ENCODE measurements at regions not wholly inside any gene's neighbourhood (a gene's known extent, or its start where the extent isn't known, plus 50 kb on each side); places are given as distances from the start of the nearest gene placed in this dataset.

DNA sequence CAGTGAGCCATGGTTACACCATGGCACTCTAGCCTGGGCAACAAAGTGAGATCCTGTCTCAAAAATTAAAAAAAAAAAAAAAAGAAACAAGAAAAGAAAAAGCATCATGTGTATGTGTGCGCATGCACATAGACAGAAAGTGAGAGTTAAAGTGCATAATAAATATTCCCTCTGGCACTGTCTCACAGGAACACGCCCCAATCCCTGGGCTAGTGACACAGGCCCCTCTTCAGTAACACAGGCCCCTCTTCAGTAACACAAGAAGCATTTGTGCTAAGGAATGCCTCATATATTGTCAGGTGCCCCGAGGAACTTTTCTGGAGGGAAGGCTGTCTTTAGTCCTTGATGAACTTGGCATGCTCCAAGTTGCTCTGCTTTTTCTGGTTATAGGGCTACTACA is 57.5 kb downstream of the RPL27A start:
- DNase-seq = no peak

GRCh38 chr11:8744423-8744822 is 61.8 kb downstream of the RPL27A start:
- peak in 1 of 5 experiments; percentile 15 for DNase-seq

DNA sequence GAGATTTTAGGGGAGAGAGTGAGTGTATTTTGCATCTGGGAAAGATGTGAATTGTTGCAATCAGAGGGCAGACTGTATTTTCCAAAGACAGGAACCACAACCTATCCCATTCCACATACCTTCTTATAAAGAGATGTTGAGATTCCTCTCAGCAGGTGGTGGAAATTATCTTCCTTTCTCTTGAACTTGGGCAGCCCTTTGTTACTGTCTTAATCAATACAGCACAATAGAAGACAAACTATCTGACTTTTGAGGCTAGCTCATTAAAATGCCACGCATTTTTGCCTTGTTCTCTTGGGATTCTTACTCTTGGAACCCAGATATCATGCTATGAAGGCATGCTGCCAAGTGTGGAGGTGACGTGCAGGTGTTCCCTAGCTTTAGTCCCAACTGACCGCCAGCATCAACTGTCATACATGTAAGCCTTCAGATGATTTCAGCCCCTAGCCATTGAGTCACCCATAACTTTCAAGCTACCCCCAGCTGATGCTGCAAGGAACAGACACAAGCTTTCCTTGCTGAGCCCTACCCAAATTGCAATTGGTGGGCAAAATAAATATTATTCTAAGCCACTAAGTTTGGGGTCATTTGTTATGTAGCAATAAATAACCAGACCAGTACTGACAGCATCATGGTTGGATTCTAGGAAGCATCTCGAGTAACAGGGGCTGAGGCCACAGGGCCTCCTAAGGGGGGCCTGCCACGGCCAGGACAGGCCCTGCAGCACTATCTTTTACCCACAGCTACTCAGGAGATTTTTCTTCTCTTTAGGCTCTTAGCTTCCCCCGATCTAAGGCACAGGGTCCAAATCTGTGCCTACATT is 63.0 kb downstream of the RPL27A start:
- DNase-seq = no peak

- DNase-seq = no peak
These were observed 63.9 kb downstream of the RPL27A start for GRCh38 chr11:8746331-8746974.

DNA sequence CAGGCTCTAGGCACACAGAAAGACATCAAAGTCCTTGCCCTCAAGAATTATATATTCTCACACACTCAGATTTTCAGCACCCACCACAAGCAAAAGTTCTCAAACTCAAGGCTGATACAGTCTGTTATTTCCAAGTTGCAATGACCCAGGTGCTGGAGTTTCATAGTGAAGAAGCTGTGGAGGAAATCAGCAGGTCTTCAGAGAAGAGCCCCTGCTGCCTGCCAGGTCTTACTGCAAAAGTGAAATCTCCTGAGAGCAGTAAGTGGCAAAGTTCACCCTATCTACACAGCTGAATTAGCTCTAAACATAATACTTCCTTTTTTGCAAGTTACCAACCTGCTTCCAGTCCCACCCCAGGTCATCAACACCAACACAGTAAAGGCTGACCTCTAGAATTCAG is 64.6 kb downstream of the RPL27A start:
- no peak for DNase-seq

DNA sequence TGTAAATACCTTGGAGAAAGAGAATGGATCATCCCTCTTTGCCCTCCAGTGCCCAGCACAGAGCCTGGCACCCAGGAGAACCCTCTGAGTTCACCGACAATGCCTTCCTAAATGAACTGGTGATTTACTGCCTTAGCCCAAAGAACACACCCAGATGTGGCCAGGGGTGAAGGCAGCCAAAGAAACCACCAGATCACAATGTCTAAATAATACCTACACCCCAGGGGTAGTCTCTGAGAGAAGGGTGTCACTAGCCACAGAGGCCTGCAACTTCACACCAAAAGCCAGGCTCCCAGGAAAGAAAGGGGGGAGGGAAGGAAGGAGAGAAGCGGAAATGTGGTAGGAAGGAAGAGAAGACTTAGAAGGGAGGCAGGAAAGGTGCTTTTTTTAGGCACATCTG is 65.7 kb downstream of the RPL27A start:
- DNase-seq = no peak

- no peak for DNase-seq
These were observed 66.6 kb downstream of the RPL27A start for GRCh38 chr11:8749202-8749601.

DNA sequence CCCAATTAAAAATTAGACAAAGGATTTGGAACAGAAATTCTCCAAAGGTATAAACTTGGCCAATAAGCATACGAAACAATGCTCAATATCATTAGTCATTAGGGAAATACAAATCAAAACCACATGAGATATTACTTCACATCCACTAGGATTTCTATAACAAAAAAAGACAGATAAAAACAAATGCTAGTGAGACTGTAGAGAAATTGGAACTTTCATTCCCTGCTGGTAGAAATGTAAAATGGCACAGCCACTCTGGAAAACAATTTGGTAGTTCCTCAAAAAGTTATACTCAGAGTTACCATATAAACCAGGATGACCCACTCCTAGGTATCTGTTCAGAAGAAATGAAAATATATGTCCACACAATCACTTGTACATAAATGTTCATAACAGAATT is 71.6 kb downstream of the RPL27A start:
- DNase-seq = no peak

- DNase-seq = no peak
These were observed 73.6 kb downstream of the RPL27A start for GRCh38 chr11:8756201-8756600.

DNA sequence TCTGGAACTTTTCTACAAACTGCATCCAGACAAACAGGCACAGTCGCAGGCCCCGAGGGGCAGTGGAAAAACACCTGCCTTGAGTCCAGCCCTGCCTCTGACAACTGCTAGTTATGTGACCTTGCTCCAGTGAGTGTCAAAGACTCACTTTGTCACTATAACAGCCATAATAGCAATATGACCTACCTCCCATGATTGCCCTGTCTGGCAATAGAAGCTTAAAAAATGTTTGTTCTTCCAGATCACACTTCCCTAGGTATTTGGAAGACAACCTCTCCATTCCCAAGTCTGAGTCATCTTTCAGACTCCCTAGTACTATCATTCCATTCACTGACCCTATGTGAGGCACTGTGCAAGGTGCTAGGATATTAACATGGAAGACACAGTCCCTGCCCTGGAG is 74.5 kb downstream of the RPL27A start:
- no peak for DNase-seq

GRCh38 chr11:8757533-8757932 is 74.9 kb downstream of the RPL27A start:
- DNase-seq = no peak

DNA sequence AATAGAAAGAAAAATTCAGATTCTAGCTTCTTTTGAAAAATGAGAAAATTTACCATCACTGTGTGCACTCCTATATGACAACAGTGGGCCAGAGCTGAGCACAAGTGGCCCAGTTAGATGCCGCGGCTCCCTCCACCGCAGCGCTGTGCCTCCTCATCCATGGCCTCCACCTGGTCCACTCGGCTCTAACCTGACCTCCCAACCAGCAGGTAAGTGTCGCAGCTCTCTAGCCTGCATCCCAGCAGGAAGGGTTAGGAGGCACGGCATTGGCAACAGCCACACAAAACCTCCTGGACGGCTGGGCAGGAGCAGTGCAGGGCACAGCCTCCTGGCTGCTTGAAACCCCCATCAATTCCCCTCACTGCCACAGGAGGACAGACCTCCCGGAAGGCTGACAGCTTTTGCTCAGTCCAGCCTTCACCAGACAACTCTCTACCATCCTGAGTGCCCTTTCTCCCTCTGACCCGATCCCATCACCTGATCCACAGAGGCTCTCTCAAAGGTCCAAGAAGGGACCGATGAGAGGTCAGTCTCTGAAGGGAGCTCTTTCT is 76.1 kb downstream of the RPL27A start:
- no peak for DNase-seq

DNA sequence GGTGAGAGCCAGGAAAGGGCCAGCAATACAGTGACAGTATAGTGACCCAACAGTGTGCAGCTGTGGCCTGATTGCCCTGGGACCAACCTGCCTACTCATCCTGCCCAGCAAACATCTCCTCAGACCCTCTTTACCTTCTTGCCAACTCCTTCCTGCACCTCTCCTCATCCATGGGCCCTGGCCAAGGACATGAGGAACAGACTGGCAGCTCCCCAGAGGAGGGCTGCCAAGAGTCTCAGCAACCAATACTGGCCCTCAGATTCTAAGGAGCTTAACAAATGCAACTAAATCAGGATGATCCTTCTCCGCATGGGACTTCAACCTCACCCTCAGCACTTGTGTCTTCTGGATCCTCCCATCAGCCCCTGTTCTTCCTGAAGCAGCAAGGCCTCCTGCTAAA is 77.0 kb downstream of the RPL27A start:
- DNase-seq = no peak

- DNase-seq = no peak
These were observed 78.3 kb downstream of the RPL27A start for GRCh38 chr11:8760896-8761295.

DNA sequence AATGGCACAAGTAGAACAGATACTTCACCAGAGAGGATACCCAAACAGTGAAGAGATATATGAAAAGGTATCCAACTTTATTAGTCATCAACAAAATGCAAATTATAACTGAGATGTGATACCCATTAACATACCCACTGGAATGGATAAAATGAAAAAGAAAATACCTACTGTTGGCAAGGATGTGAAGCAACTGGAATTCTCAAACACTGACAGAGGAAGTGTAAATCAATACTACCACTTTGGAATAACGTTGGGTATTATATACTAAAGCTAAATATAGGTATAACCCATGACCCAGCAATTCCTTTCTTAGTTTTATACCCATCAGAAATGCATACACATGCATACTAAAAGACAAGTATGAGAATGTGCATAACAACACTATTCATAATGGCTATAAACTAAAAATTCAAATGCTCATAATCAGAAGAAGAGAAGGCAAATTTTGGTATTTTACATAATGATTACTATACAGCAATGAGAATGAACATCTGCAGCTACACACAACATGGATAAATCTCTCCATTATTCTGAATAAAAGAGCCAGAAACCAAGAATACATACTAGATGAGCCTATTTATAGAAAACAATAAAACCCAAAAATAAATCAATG is 80.6 kb downstream of the RPL27A start:
- DNase-seq = no peak

DNA sequence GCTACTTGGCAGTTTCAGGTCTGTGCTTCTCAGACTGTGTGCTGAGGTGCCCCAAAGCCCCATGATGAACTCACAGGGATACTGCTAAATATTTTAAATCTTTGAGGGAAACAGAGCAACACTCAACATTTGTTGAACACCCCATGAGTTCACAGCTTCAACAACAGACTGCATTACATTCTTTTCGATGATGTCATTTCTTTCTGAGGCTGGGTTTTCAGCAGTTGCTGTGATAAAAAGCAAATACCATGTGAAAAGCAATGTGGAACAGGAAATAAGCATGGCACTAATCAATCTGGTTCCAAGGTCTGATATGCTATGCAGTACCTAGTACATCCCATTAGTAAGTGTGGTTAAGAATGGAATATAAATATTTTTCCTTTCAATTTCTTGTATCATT is 82.7 kb downstream of the RPL27A start:
- no peak for DNase-seq

GRCh38 chr11:8766043-8766987 is 83.7 kb downstream of the RPL27A start:
- no peak for DNase-seq

GRCh38 chr11:8766988-8767374 is 84.4 kb downstream of the RPL27A start:
- DNase-seq = no peak

GRCh38 chr11:8767466-8768142 is 85.0 kb downstream of the RPL27A start:
- DNase-seq = peak in 1 of 5 experiments; percentile 22

DNA sequence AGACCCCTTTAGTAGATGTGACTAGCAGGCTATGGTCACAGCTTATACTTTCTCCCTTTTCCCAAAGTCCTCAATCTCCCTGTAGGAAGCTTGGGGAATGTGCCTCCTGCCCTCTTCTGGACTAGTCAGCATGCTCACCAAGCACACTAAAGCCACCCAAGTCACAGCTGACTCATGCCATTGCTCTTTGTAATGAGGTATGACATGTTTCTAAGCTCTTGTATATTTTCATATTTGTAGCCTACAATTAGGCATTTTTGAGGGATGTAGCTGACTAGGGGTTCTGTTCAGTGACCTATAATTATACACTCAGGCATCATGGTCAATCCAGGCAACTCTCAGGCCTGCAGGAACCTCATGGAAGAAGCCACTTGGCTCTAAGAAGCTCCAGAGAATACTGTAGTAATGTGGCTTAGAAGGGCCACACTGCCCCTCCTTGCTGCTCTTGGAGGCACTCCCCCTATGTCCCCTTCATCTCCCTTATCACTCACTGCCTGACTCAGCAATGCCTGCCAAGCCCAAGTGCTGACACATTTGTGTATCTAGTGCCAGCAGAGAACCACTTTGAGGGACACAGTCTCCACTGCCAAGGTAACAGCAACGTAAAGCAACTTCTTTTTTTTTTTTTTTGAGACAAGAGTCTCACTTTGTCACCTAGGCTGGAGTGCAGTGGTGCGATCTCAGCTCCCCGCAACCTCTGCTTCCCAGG is 86.2 kb downstream of the RPL27A start:
- peak in 1 of 5 experiments; percentile 63 for DNase-seq
